GM18907 (cell line): ENCODE measurements at regions not wholly inside any gene's neighbourhood (a gene's known extent, or its start where the extent isn't known, plus 50 kb on each side); places are given as distances from the start of the nearest gene placed in this dataset.
"Not testable (repeated sequence)": the region's sequence is repeated elsewhere in the genome, so short reads cannot be mapped to it uniquely, and the experiment has no call there.

ENCODE experiments used
- ATAC-seq: cut with Tn5 transposase; IDR thresholded peaks from one replicate; pipeline ENCODE4 v1.9.1; 2021; ENCODE audit warnings: mild to moderate bottlenecking, moderate library complexity; ENCODE audit not compliant: unreplicated experiment

DNA sequence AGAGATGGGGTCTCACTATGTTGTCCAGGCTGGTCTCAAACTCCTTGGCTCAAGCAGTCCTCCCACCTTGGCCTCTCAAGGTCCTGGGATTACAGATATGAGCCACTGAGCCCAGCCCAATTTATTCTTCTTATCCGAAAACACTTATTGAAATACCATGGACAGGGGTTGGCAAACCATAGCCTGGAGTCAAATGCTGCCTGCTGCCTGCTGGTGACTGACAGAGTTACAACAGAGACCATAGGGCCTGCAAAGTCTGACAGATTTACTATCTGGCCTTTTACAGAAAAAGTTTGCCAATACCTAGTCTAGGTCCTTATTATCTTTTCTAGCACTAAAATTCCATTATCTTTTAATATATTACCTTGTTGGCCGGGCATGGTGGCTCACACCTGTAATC is 87.1 kb upstream of the ZNF281 start:
- no peak for ATAC-seq

DNA sequence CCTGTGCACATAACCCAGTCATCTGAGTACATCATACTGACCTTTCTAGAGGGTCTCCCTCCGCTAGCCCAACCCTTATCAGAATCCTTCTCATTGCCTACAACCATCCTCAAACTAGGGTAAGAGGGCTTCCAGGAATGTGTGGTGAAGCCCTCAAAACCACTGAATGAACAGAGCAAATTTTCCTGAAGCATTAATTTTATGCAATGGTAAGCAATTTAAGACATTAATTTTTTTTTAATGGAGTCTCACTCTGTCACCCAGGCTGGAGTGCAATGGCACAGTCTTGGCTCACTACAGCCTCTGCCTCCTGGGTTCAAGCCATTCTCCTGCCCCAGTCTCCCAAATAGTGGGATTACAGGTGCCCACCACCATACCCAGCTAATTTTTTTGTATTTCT is 86.1 kb upstream of the ZNF281 start:
- ATAC-seq: no peak

DNA sequence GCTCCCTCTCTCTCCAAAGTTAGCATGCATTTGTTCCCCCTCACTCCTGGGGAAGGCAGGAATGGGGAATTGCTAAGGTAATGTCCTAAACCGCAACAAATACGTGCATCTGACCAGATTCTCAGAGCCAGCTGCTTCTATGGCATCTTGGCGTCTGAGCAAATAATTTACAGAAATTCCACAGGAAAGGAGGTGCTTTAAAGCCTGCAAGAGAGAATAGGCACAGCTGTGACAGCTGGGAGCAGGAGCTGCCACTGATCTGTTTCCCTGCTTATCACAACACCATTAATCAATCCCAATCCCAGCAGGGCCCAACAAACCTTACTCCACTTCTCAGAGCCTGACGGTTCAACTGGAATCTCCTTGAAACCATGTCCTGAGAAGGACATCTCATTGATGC is 83.5 kb upstream of the ZNF281 start:
- no peak for ATAC-seq

DNA sequence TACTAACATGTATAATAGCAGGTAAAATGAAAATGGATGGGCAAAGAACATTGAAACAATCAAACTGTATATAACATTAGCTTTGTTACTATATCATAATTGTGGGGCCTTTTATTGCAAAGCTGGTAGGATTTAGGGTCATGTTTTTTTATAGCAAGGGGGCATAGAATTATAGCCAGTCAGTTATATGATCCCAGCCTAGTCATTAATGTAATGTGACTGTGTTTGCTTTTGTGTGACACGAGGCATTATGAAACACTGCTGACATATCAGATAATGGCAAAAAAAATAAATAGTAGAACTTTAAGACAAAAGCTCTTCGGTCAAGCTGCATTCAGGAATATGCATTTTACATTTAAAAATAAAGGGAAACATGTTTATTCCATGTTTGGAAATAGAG is 81.3 kb upstream of the ZNF281 start:
- no peak for ATAC-seq

DNA sequence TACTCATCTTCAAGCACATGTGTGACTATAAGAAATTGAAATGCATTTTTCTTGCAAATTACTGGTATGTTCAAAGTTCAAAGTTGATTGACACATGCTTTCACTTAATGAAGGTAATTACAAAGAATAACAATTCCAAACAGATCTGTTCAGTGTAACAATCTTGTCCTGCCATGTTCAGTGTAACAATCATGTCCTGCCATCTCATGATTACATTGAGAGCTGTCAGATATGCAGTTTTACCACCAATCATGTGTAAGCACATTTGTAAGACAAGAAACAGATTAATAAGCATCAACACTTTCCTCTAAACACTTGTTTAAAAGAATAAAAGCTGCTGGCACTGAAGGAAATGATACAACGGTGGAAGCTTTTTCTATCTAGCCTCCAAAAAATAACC is 80.3 kb upstream of the ZNF281 start:
- ATAC-seq: no peak

DNA sequence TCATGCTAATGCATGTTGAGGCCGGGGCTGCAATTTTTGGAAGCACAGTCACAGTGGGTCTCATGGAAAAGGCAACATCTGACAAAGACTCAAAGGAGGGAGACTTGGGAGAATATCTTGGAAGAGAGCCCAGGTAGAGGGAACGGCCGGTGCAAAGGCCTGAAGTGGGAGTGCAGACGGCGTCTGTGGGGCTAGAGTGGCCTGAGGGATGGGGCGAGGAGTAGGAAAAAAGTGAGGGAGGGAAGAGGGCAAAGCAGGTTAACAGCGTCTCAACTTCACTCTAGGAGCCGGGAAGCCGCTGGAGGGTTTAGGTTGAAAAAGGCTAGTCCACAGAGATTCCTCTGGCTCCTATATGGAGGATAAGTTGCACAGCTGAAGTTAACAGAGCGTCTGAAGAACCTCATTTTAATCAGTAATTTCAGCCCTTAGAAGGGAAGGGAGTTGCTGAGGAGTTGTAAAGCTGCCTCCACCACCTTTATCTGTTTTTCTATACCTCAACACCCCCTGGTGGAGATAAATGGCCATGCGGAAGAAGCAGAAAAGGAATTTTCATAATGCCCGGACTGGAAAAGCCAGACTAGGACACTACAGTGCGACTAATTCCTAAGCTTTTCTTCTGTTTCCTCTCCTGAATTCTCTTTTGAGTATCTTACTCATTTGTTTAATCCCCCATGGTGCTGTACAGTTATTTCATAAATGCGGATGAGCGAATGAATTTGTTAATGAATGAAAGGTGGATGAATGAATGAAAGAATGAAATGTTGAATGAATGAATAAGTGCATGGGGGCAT is 78.7 kb upstream of the ZNF281 start:
- ATAC-seq: peak; percentile 66

DNA sequence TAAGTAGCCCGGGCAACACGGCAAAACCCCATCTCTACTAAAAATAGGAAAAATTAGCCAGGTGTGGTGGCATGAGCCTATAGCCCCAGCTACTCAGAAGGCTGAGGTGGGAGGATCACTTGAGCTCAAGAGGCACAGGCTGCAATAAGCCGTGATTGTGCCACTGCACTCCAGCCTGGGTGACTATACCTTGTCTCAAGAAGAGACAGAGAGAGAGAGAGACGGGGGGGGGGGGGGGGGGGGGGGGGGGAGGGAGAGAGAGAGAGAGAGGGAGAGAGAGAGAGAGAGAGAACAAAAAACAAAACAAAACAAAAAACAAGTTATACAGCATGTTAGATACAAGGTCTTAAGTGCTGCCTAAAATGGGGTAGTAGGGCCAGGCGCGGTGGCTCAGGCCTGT is 77.8 kb upstream of the ZNF281 start:
- no peak for ATAC-seq

DNA sequence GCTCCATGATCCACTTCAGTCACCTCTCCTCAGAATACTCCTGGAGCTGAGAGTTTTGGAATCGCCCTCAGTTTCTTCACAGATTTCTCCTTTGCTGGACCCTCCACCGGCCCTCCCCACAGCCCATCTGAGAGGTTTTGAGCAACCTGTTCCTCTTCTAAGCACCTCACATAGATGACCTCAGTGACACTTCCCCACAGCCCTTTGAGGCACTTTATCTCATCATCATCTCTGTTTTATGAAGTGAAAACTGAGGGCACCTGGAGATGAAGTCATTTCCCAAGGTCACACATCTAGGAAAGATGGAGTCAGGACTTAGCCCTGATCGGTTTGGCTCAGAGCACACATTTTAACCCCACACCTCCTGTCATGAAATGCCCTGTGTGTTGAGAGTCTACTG is 76.8 kb upstream of the ZNF281 start:
- no peak for ATAC-seq

DNA sequence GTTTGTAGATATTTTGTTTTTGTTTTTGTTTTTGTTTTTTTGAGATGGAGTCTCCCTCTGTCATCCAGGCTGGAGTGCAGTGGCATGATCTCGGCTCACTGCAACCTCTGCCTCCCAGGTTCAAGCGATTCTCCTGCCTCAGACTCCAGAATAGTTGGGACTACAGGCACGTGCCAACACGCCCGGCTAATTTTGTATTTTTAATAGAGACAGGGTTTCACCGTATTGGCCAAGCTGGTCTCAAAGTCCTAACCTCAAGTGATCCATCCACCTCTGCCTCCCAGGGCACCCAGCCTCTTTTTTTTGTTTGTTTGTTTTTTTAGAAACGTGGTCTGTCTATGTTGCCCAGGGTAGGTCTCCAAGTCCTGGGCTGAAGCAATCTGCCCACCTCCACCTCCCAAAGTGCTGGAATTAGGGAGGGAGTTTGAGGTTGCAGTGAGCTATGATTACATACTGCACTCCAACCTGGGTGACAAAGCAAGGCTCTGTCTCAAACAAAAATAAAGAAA is 74.7 kb upstream of the ZNF281 start:
- ATAC-seq: not testable (repeated sequence)

DNA sequence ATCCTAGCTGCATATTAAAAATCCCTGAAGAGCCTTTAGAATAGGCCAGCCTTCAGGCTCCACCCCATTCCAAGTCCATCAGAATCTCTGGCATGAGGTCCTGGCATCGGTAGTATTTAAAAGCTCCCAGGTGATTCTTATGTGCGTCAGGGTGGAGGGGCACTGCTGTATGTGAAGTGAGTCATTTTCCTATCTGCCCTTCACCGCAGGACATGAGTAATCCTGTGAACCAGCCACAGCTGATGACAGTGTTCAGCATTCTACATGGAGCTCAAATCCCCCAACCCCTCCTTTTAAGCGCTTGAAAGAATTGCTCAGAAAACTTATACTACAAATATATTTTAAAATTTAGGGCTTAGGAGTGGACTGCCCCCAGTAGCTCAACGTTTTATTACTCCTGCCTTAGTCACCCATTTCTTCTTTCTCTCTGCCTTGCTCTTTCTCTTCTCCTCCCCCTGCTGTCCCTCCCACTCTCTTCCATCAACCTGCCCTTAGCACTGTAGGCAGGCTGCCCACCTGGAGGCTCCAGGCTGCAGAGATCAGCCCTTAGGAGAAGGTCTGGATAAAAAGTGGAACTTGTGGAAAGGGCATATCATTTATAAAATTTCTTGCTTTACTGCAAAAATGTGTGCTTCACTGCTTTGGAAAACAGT is 73.8 kb upstream of the ZNF281 start:
- ATAC-seq: peak; percentile 98

DNA sequence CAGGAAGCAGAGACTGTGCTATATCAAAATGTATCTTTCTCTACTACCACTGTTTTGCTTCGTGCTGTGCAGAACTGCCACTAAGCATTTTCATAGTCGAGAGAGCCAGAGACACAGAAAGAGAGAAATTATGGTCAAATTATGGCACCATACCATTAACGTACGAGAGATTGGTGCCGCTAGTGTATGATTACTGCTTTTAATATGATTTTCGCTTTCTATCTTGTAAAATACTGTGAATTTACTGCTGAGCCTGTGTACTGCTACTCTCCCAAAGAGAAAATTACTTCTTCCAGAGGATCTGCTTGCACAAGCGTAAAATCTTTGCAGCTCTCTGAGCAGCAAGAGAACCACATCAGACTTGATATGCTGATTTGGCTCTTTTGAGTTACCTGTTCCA is 71.1 kb upstream of the ZNF281 start:
- ATAC-seq: no peak

DNA sequence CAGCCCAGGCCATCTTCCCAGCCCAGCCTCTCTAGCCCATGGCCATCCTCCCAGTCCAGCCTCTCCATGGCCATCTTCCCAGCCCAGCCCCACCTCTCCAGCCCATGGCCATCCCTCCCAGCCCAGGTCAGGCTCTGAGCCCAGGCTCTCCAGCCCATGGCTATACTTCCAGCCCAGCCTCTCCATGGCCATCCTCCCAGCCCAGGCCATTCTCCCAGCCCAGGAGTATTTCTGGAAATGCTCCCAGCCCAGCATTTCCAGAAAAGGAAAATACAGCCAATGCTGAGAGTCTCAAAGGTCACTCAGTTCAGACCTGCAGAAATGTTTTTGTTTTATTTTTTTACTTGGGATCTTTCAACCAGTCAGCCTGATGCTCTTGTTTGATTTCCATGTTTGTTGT is 70.0 kb upstream of the ZNF281 start:
- ATAC-seq: no peak

DNA sequence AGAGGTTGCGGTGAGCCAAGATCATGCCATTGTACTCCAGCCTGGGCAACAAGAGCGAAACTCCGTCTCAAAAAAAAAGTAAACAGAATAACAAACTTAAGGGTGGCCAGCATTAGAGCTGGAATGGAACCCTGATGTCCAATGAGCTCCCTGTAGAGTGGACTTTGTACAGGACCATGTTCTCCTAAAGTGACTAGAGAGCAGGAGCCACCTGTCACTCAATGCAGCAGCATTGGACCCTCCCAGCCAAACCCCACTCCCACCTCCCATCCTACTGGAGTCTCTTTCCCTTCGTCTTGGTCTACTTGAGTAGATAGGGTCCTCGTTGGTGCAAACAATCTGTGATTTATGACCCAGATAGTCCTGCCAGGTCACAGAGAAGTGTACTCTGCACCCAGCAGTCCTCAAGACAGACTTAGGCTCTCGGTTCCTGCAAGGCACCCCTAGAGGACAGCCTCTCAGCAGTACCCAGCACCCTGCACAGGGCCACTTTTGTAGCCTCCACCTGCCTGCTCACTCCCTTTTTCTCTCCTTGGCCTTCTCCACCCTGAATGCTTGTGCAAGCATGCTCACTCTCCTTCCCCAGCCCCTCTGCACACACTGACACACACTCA is 69.2 kb upstream of the ZNF281 start:
- ATAC-seq: no peak

DNA sequence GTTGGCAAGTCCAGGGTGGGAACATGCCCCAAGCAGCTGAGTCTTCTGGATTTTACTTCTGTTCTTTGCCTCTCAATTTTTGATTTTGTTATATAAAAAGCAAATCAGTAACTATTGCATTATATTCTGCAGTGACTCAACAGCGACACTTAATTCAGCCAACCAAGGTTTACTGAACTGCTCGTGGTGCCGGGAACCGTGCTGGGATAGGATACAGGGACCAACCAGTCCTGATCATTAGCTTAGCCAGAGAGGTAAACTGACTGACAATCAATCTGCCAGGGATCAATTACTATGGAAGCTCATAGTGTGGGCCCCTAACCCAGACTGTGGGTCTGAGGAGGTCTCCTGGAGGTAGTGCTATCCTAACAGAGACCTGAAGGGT is 68.4 kb upstream of the ZNF281 start:
- no peak for ATAC-seq

DNA sequence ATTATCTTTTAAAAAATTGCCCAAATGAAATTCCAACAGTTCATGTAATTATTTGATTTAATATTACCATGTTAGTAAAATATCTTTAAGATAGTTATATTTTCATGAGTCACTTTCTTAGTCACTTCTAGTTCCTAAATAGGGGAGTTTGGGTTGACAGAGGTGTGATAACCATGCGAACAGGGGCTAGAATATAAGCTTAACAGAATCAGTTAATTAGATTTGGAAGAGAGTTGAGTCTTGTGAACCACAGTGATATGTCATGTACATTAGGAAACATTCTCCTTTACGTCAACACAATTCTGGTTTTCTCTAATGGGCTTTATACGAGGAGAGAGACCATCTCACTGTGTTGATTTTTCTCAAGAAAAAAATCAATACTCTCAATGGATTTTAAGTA is 64.8 kb upstream of the ZNF281 start:
- no peak for ATAC-seq

DNA sequence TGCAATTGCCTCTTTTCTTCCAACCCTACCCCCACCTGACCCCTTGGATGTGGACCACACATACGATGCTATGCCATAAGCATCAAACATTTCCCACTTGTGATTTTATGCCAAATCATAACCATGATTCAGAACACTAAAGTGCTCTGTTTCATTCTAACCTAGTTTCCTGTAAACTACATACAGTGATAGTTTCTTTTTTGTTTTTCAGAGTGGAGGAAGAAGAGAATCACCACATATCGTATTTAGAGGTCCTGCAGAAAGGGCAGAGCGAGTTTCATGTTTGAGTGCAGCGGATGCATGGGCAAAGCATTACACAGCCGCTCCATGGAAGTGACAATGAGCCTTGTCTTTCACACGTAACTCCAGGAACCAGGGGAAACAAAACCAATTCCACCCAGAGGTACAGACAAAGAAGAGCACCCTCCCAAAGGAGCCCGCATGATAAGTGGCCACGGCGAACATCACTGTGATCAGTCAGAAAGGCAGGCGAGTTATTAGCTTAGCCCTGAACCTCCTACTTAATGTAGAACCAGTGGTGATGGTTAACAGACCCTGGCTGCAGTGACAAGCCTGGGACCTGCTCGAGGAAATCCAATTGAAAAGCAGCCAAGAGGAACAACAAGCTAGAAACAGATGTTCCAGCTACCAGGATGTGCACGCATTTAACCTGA is 64.0 kb upstream of the ZNF281 start:
- ATAC-seq: peak; percentile 73

DNA sequence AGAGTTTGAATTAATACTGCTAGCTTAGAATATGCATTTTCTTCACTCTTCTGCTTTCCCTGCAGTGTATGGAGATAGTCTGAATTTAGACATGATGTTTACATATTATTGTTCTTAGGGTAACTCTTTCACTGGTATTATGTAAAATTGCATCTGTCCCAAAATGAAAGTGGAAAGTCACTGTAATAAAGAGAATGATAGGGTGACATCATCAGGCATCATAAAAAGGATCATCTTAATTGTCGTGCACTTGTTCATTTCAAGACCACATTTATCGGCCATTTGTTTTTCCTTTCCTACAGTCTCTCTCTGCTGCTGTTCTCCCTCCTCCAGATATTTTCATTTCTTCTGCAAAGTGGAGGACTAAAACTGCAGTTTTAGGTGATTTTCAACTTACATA is 61.9 kb upstream of the ZNF281 start:
- ATAC-seq: no peak

DNA sequence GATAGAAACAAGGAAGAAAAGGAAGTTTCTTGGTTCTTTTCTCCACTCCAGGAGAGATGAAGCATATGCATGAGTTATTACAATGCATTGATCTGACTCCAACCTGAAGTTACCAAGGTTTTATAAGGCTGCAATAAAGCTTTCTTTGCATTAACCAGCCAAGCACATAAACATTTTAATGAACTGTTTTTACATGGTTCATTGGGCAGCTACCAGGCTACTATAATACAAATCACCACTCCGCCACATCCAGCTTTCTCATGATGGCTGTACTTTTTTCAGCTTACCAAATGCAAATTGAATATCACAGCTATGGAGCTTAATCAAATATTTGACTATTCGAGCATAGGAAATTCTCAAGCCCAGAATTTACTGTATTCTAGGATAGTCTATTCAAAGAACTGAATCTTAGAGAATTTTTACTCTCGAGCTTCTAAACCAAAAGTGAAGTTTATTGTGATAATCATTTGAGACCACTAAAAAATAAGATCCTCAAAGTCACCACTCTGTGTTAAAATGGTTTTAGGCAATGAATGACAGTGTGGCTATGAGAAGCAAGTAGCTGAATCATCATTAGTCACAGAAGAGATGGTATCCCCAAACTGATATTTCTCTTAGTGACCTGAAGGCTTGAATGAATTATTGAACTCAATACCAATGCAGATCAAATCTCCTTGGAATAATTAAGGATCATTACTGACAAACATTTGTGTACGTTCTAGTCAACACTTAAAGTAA is 58.6 kb upstream of the ZNF281 start:
- no peak for ATAC-seq

DNA sequence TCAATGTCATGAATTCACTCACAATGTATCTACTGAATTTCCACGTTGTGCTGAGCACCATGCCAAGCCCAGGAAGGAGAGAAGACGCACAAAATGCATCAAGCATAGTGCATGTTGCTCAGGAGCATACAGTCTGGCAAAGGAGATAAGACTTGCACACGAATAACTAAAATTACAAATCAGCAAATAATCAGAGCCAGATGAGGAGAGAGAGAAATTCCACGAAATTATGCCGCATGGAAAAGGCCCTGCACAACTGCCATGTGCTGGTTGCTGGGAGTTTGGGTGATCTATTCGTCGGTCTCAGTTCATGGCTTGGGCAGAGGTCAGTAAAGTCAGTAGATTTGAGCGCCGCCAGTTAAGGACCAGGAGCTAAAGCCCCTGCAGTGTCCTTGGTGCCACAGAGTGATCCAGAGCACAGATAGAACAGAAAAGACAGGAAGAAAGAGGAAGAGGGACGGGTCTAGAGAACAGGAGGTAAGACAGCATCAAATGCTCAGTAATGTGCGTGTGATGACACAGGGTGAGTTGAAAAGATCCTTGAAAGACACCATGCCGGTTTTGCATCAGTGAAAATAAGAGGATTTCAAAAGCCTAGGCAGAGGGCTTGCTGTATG is 55.1 kb upstream of the ZNF281 start:
- ATAC-seq: no peak
